GM19468 (cell line): ENCODE measurements at regions not wholly inside any gene's neighbourhood (a gene's known extent, or its start where the extent isn't known, plus 50 kb on each side); places are given as distances from the start of the nearest gene placed in this dataset.
"Not testable (repeated sequence)": the region's sequence is repeated elsewhere in the genome, so short reads cannot be mapped to it uniquely, and the experiment has no call there.

Source experiments
- ATAC-seq: cut with Tn5 transposase; IDR thresholded peaks from one replicate; pipeline ENCODE4 v1.9.1; 2021; ENCODE audit warnings: mild to moderate bottlenecking, moderate library complexity, moderate number of reproducible peaks; ENCODE audit not compliant: unreplicated experiment; ENCODE audit errors: extremely low read depth

GRCh38 chr19:30096596-30097370, 154.7 kb downstream of the URI1 start:
- ATAC-seq = no peak

GRCh38 chr19:30097746-30098280, 155.8 kb downstream of the URI1 start:
- ATAC-seq = no peak

- no peak for ATAC-seq
Measured at GRCh38 chr19:30102239-30102638, 160.2 kb downstream of the URI1 start.

GRCh38 chr19:30102666-30103065, 160.6 kb downstream of the URI1 start:
- ATAC-seq = no peak

- ATAC-seq = no peak
Measured at GRCh38 chr19:30103981-30104380, 161.9 kb downstream of the URI1 start.

GRCh38 chr19:30105316-30105715, 163.3 kb downstream of the URI1 start:
- ATAC-seq = no peak

- no peak for ATAC-seq
Measured at GRCh38 chr19:30105727-30106126, 163.7 kb downstream of the URI1 start.

GRCh38 chr19:30106417-30107095, 164.5 kb downstream of the URI1 start:
- ATAC-seq = no peak

GRCh38 chr19:30107251-30107650, 165.2 kb downstream of the URI1 start:
- ATAC-seq = no peak

GRCh38 chr19:30109565-30109964, 167.5 kb downstream of the URI1 start:
- ATAC-seq = no peak

GRCh38 chr19:30111021-30111855, 169.2 kb downstream of the URI1 start:
- ATAC-seq = no peak

GRCh38 chr19:30112171-30112570, 170.1 kb downstream of the URI1 start:
- ATAC-seq = no peak

- no peak for ATAC-seq
Measured at GRCh38 chr19:30112666-30113065, 170.6 kb downstream of the URI1 start.

- no peak for ATAC-seq
Measured at GRCh38 chr19:30113186-30113585, 171.1 kb downstream of the URI1 start.

GRCh38 chr19:30114095-30114494, 172.1 kb downstream of the URI1 start:
- not testable (repeated sequence) for ATAC-seq

- ATAC-seq = no peak
Measured at GRCh38 chr19:30115947-30116346, 173.9 kb downstream of the URI1 start.

GRCh38 chr19:30116530-30116929, 174.5 kb downstream of the URI1 start:
- ATAC-seq = no peak

GRCh38 chr19:30116984-30117555, 175.0 kb downstream of the URI1 start:
- no peak for ATAC-seq

- no peak for ATAC-seq
Measured at GRCh38 chr19:30117636-30118145, 175.7 kb downstream of the URI1 start.

- no peak for ATAC-seq
Measured at GRCh38 chr19:30118221-30118620, 176.2 kb downstream of the URI1 start.
